ENCODE measurements at regions not wholly inside any gene's neighbourhood (a gene's known extent, or its start where the extent isn't known, plus 50 kb on each side); places are given as distances from the start of the nearest gene placed in this dataset.

DNA sequence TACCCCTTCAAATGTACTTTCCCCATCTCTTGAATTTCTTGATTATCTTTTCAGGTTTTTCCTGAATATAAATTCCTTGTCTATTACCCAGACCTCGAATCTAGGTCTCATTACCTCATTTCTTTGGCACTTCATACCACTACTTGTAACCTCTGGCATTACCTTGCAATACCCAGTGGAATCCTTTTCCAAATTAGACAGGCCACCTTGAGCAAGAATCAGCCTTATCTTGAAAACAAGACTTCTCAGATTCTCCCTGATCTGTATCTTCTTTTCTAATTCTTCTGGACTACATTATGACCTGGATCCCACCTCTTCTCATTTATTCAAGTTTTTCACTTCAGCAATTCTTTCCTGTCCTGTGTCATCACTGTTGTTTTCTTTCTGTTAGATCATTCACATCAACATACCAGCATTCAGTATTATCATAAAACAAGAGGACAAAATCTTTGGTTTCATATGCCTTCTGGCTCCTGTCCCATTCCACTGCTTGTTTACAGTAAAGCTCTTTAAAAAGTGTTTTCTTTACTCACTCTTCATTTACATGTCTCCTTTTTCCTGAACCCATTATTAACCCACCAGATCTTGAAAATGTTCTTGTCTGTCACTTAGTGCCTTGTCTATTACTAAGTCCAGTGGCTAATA, 275.6 kb upstream of the HS3ST1 start:
- Histone ChIP-seq H3K27ac (ENCODE audit: low read length) (no peak overlapping the region), H3K4me1 (ENCODE audit: control insufficient read depth, insufficient read depth, low read length) (no peaks in the 10 kb centered on the region), H3K36me3 (ENCODE audit: control insufficient read depth, insufficient read depth, low read length) (no peaks in the 10 kb centered on the region), H3K27me3 (ENCODE audit: control insufficient read depth, insufficient read depth, low read length) (no peaks in the 10 kb centered on the region), H3K9me3 (ENCODE audit: control insufficient read depth, insufficient read depth, low read length) (no peaks in the 10 kb centered on the region), H3K4me3 (ENCODE audit: low read length) (no peak overlapping the region)
- no CpG with 5 or more reads among the region's 1 CpG for WGBS (ENCODE audit: insufficient coverage, insufficient read length)
- no peak for DNase-seq (ENCODE audit: low read depth, low spot score)

DNA sequence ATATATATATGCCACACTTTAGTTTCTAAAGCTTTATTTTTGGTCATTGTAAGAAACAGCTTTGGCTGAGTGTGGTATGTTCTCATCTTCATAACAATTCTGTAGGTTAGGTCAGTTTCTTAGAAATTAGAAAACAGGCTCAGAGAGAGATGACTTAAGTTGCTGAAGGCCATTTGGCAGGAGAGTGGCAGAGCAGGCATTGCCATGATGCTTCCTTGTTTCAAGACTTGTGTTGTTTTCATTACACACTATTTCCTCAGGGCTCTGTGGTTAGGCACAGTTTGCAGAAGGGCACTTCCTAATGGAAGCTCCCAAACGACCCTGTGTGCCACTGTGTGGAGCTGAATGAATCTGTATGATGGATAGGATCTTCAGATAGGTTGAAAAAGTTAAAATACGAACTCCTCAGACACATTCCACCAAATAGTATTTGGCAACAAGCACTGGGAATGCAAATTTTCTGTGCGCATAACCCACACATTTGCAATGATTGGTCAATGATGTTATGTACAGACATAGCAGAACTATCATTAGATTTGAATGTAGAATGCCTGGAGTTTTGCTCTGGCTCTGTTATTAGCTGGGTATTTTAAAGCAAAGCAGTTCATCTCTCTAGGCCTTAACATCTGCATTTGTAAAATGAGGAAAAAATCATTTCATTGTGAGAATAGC, 274.3 kb upstream of the HS3ST1 start:
- Histone ChIP-seq H3K36me3 (ENCODE audit: control insufficient read depth, insufficient read depth, low read length) (no peaks in the 10 kb centered on the region), H3K27me3 (ENCODE audit: control insufficient read depth, insufficient read depth, low read length) (no peaks in the 10 kb centered on the region), H3K4me3 (ENCODE audit: low read length) (no peak overlapping the region), H3K9me3 (ENCODE audit: control insufficient read depth, insufficient read depth, low read length) (no peaks in the 10 kb centered on the region), H3K27ac (ENCODE audit: low read length) (no peak overlapping the region), H3K4me1 (ENCODE audit: control insufficient read depth, insufficient read depth, low read length) (no peaks in the 10 kb centered on the region)
- WGBS (ENCODE audit: insufficient coverage, insufficient read length) = no CpG with 5 or more reads among the region's 3 CpGs
- DNase-seq (ENCODE audit: low read depth, low spot score) = no peak

DNA sequence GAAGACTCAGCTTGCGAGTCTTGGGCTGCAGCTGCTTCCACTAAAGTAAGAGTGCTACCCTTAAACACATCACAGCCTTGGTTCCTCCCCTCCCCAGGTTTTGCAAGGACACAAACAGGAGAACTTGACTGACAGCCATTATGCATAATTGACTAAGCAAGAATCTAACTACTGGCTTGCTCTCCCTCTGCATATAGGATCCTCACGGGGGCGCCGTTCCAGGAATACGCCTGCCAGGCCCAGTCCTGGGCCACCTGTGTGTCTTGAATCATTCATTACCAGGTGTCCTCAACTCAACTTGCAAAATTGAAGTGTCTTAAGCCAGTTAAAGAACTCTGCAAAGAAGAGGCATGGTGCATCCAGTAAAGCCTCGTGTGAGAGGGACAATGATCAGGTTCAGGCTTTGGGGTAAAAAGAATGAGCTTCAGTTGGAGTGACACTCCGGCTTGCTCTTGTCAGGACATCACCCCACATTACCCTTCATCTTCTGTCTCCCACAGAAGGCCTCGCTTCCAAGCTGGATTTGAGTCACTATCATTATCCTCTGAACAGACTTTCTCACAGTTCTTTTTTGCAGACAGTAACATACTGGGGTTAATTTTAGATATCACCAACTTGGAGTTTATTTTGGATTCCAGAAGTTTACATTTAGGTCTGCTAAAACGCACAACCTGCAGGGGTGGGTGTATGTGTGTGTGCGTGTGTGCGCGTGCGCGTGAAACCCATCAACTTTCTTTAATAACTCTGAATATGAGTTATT, 273.5 kb upstream of the HS3ST1 start:
- Histone ChIP-seq H3K36me3 (ENCODE audit: control insufficient read depth, insufficient read depth, low read length) (no peaks in the 10 kb centered on the region), H3K27me3 (ENCODE audit: control insufficient read depth, insufficient read depth, low read length) (no peaks in the 10 kb centered on the region), H3K4me3 (ENCODE audit: low read length) (no peak overlapping the region), H3K9me3 (ENCODE audit: control insufficient read depth, insufficient read depth, low read length) (no peaks in the 10 kb centered on the region), H3K27ac (ENCODE audit: low read length) (no peak overlapping the region), H3K4me1 (ENCODE audit: control insufficient read depth, insufficient read depth, low read length) (no peaks in the 10 kb centered on the region)
- no CpG with 5 or more reads among the region's 14 CpGs for WGBS (ENCODE audit: insufficient coverage, insufficient read length)
- no peak for DNase-seq (ENCODE audit: low read depth, low spot score)

DNA sequence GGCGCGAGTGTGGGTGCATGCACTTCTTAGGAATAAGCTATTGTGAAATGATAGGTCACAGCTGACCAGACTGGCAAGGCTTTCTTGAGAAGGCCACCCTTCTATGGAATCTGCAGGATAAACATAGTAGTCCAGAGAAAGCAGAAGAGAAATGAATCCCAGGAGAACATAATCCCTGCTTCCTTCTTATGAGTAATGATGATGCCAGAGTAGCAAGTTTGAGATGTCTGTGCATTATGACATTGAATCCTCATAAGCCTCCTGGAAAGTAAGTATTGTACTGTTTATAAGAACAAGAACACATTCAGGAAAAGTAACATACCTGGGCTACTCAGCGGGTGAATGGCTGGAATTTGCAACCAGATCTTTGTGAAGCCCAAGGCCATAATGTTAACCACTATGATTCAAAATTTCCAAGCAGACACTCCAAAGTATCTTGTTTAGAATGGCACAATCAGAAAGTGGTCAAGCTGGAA, 272.1 kb upstream of the HS3ST1 start:
- Histone ChIP-seq H3K4me3 (ENCODE audit: low read length) (no peak overlapping the region), H3K27ac (ENCODE audit: low read length) (no peak overlapping the region), H3K9me3 (ENCODE audit: control insufficient read depth, insufficient read depth, low read length) (no peaks in the 10 kb centered on the region), H3K4me1 (ENCODE audit: control insufficient read depth, insufficient read depth, low read length) (no peaks in the 10 kb centered on the region), H3K36me3 (ENCODE audit: control insufficient read depth, insufficient read depth, low read length) (no peaks in the 10 kb centered on the region), H3K27me3 (ENCODE audit: control insufficient read depth, insufficient read depth, low read length) (no peaks in the 10 kb centered on the region)
- DNase-seq (ENCODE audit: low read depth, low spot score) = no peak
- WGBS (ENCODE audit: insufficient coverage, insufficient read length) = no CpG with 5 or more reads among the region's 3 CpGs

DNA sequence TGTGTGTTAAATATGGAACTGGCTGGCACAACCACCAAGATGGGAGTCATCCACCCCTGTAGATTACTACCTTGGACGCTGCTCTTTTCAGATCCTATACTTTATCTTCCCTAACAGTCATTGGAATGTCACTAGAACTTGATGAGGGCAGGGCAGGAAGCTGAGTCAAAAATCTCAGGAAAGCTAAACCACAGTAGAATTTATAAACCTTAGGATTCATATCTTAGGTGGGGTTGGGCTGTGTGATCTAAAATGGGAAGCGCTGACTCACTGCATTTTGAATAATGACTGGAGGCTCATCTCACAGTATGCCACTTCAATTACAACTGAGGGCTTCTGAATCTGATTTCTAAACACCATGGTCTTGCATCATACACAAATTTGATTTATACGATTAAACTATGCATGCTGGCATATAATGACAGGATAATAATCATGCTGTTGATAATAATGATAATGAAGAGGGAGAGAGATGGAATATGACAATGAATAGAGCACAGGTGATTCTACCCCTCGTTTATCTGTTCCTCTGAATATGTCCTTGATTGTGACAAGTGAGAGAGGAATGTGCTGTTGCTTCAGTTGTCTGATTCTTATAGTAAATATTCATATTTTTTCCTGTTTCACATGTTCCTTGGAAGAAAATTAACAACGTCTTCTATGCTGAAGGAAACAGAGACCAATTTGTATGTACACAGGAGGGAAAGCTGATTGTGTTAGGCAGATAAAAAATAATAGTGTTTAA, 270.3 kb upstream of the HS3ST1 start:
- H3K4me3 ChIP-seq (ENCODE audit: low read length) = no peak overlapping the region
- no peak overlapping the region for H3K27ac ChIP-seq (ENCODE audit: low read length)
- H3K36me3 ChIP-seq (ENCODE audit: control insufficient read depth, insufficient read depth, low read length) = no peaks in the 10 kb centered on the region
- no peaks in the 10 kb centered on the region for H3K27me3 ChIP-seq (ENCODE audit: control insufficient read depth, insufficient read depth, low read length)
- no peak for DNase-seq (ENCODE audit: low read depth, low spot score)
- WGBS (ENCODE audit: insufficient coverage, insufficient read length) = no CpG with 5 or more reads among the region's 5 CpGs
- no peaks in the 10 kb centered on the region for H3K9me3 ChIP-seq (ENCODE audit: control insufficient read depth, insufficient read depth, low read length)
- H3K4me1 ChIP-seq (ENCODE audit: control insufficient read depth, insufficient read depth, low read length) = no peaks in the 10 kb centered on the region

- no CpG with 5 or more reads among the region's 2 CpGs for WGBS (ENCODE audit: insufficient coverage, insufficient read length)
- DNase-seq (ENCODE audit: low read depth, low spot score) = no peak
- H3K36me3 ChIP-seq (ENCODE audit: control insufficient read depth, insufficient read depth, low read length) = no peaks in the 10 kb centered on the region
- H3K9me3 ChIP-seq (ENCODE audit: control insufficient read depth, insufficient read depth, low read length) = no peaks in the 10 kb centered on the region
- H3K27me3 ChIP-seq (ENCODE audit: control insufficient read depth, insufficient read depth, low read length) = no peaks in the 10 kb centered on the region
- no peak overlapping the region for H3K4me3 ChIP-seq (ENCODE audit: low read length)
- no peaks in the 10 kb centered on the region for H3K4me1 ChIP-seq (ENCODE audit: control insufficient read depth, insufficient read depth, low read length)
- no peak overlapping the region for H3K27ac ChIP-seq (ENCODE audit: low read length)
Measured at GRCh38 chr4:11698033-11698432, 269.3 kb upstream of the HS3ST1 start.

DNA sequence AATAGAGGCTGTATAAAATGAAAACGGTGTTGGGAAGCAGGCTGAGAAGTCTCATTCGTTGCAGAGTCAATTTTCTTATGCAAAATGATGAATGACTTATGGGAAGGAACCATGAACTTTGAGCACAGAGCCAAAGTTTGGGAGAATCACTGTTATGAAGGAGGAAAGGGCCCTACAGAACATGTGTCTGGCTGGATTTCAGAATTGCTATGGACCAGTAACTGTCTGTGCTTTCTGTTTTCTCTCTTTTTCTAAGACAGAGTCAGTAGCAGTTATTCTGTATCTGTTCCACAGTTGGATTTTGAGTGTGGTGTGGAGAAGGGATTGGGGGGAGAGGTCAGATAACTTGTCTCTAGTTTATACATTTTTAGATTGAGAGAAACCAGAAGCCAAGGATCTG, 265.0 kb upstream of the HS3ST1 start:
- Histone ChIP-seq H3K27me3 (ENCODE audit: control insufficient read depth, insufficient read depth, low read length) (no peaks in the 10 kb centered on the region), H3K36me3 (ENCODE audit: control insufficient read depth, insufficient read depth, low read length) (no peaks in the 10 kb centered on the region), H3K27ac (ENCODE audit: low read length) (no peak overlapping the region), H3K4me1 (ENCODE audit: control insufficient read depth, insufficient read depth, low read length) (no peaks in the 10 kb centered on the region), H3K9me3 (ENCODE audit: control insufficient read depth, insufficient read depth, low read length) (no peaks in the 10 kb centered on the region), H3K4me3 (ENCODE audit: low read length) (no peak overlapping the region)
- WGBS (ENCODE audit: insufficient coverage, insufficient read length) = no CpG with 5 or more reads among the region's 2 CpGs
- no peak for DNase-seq (ENCODE audit: low read depth, low spot score)

GRCh38 chr4:11691236-11691635, 262.5 kb upstream of the HS3ST1 start:
- no peaks in the 10 kb centered on the region for H3K36me3 ChIP-seq (ENCODE audit: control insufficient read depth, insufficient read depth, low read length)
- no peaks in the 10 kb centered on the region for H3K4me1 ChIP-seq (ENCODE audit: control insufficient read depth, insufficient read depth, low read length)
- no CpG with 5 or more reads among the region's 3 CpGs for WGBS (ENCODE audit: insufficient coverage, insufficient read length)
- H3K4me3 ChIP-seq (ENCODE audit: low read length) = no peak overlapping the region
- H3K27me3 ChIP-seq (ENCODE audit: control insufficient read depth, insufficient read depth, low read length) = no peaks in the 10 kb centered on the region
- H3K9me3 ChIP-seq (ENCODE audit: control insufficient read depth, insufficient read depth, low read length) = no peaks in the 10 kb centered on the region
- H3K27ac ChIP-seq (ENCODE audit: low read length) = no peak overlapping the region
- no peak for DNase-seq (ENCODE audit: low read depth, low spot score)

DNA sequence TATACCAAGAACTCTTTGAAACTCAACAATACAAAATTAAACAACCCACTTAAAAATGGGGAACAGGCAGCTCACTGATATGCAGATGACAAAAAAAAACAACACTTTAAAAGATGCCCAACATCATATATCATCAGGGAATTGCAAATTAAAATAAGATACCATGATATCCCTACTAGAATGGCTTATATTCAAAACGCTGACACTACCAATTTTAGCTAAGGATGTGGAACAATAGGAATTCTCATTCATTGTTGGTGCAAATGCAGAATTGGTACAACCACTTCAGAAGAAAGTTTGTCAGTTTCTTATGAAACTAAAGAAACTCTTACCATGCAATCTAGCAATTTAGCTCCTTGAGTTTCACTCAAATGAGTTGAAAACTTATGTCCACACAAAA, 259.0 kb upstream of the HS3ST1 start:
- H3K27ac ChIP-seq (ENCODE audit: low read length) = no peak overlapping the region
- no peaks in the 10 kb centered on the region for H3K27me3 ChIP-seq (ENCODE audit: control insufficient read depth, insufficient read depth, low read length)
- DNase-seq (ENCODE audit: low read depth, low spot score) = no peak
- no peaks in the 10 kb centered on the region for H3K9me3 ChIP-seq (ENCODE audit: control insufficient read depth, insufficient read depth, low read length)
- no peaks in the 10 kb centered on the region for H3K36me3 ChIP-seq (ENCODE audit: control insufficient read depth, insufficient read depth, low read length)
- no peak overlapping the region for H3K4me3 ChIP-seq (ENCODE audit: low read length)
- H3K4me1 ChIP-seq (ENCODE audit: control insufficient read depth, insufficient read depth, low read length) = no peaks in the 10 kb centered on the region
- WGBS (ENCODE audit: insufficient coverage, insufficient read length) = no CpG with 5 or more reads among the region's 1 CpG

DNA sequence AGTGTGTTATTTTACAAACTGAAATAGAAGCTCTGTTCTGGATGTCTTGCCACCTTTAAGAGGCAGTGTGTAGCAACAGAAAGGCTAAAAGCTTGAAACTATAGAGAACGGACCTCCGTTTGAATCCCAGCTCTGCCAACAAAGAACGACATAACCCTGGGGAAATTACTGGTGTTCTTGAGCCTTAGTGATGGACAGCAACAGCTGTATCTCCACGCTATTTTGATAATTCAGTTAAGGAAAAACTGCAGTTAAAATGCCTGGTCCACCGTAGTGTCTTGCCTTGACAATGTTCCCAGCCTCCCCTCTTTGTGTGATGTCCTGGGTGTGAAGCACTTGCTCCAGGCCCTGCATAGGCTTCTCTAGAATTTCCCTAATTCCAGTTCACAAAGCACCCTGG, 256.8 kb upstream of the HS3ST1 start:
- H3K4me1 ChIP-seq (ENCODE audit: control insufficient read depth, insufficient read depth, low read length) = no peaks in the 10 kb centered on the region
- H3K27me3 ChIP-seq (ENCODE audit: control insufficient read depth, insufficient read depth, low read length) = no peaks in the 10 kb centered on the region
- DNase-seq (ENCODE audit: low read depth, low spot score) = no peak
- H3K4me3 ChIP-seq (ENCODE audit: low read length) = no peak overlapping the region
- no peaks in the 10 kb centered on the region for H3K9me3 ChIP-seq (ENCODE audit: control insufficient read depth, insufficient read depth, low read length)
- WGBS (ENCODE audit: insufficient coverage, insufficient read length) = no CpG with 5 or more reads among the region's 5 CpGs
- H3K27ac ChIP-seq (ENCODE audit: low read length) = no peak overlapping the region
- H3K36me3 ChIP-seq (ENCODE audit: control insufficient read depth, insufficient read depth, low read length) = no peaks in the 10 kb centered on the region
